A673 (cell line): ENCODE measurements at regions not wholly inside any gene's neighbourhood (a gene's known extent, or its start where the extent isn't known, plus 50 kb on each side); places are given as distances from the start of the nearest gene placed in this dataset.

Source experiments
- BruUV-seq: library from RNA; stranded (reverse); fragments of 400-500 nt; replicated peaks from 2 replicates; lab custom pipeline; 2021; lab: Mats Ljungman, UMichigan
- CTCF ChIA-PET: fragments of 300-600 bp; sonication (Branson Sonifier 250); formaldehyde crosslinking; loops from one replicate; lab custom pipeline; 2022; ENCODE audit warnings: antibody characterized with exemption; lab: Charles Lee
- POLR2A ChIA-PET: fragments of 300-600 bp; sonication (Branson Sonifier 250); formaldehyde crosslinking; loops from one replicate; lab custom pipeline; 2022; ENCODE audit warnings: antibody characterized with exemption; ENCODE audit not compliant: low non-redundant PET; lab: Charles Lee
- DNase-seq: peaks from one replicate; pipeline ENCODE4 v3.0.0-alpha.2; 2015; ENCODE audit warnings: low spot score
- H3K27ac ChIP-seq: fragments of 200-600 bp; sonication (generic); 2 replicates; pipeline ENCODE4 v1.5.1; 2016; ENCODE audit warnings: mixed run types, low read depth, mild to moderate bottlenecking, mixed read lengths, antibody characterized with exemption, low read length; ENCODE audit not compliant: poor library complexity, severe bottlenecking
- H3K27me3 ChIP-seq: fragments of 200-600 bp; sonication (generic); replicated peaks from 2 replicates; pipeline ENCODE4 v1.6.1; 2017; ENCODE audit warnings: mixed run types, low read depth, mild to moderate bottlenecking, mixed read lengths, antibody characterized with exemption, low read length; ENCODE audit not compliant: insufficient read depth, poor library complexity
- H3K36me3 ChIP-seq: fragments of 200-600 bp; sonication (generic); 2 replicates; pipeline ENCODE4 v1.6.1; 2016; ENCODE audit warnings: mixed run types, mild to moderate bottlenecking, mixed read lengths, antibody characterized with exemption, low read length; ENCODE audit not compliant: insufficient read depth, poor library complexity, severe bottlenecking
- H3K4me1 ChIP-seq: fragments of 200-600 bp; sonication (generic); 2 replicates; pipeline ENCODE4 v1.6.1; 2017; ENCODE audit warnings: mixed run types, mild to moderate bottlenecking, mixed read lengths, antibody characterized with exemption, low read length; ENCODE audit not compliant: insufficient read depth, poor library complexity, severe bottlenecking
- H3K4me3 ChIP-seq: fragments of 200-600 bp; sonication (generic); 2 replicates; pipeline ENCODE4 v1.5.1; 2016; ENCODE audit warnings: low read depth, mixed run types, mild to moderate bottlenecking, mixed read lengths, low read length; ENCODE audit not compliant: poor library complexity, severe bottlenecking
- H3K9me3 ChIP-seq: fragments of 200-600 bp; sonication (generic); 2 replicates; pipeline ENCODE4 v1.6.1; 2016; ENCODE audit warnings: mixed run types, low read depth, mild to moderate bottlenecking, mixed read lengths, antibody characterized with exemption, low read length; ENCODE audit not compliant: poor library complexity, severe bottlenecking
- CTCF ChIP-seq: fragments of 300-800, 200-600 bp; sonication (generic); conservative IDR thresholded peaks from 2 replicates; pipeline ENCODE4 v1.5.1; 2017; ENCODE audit warnings: low read depth, mild to moderate bottlenecking, antibody characterized with exemption, low read length, moderate library complexity, mixed read lengths
- EZH2 ChIP-seq: fragments of 200-600 bp; sonication (generic); IDR thresholded peaks from 2 replicates; pipeline ENCODE4 v1.6.1; 2017; ENCODE audit warnings: borderline replicate concordance, low read depth, mild to moderate bottlenecking, mixed read lengths, antibody characterized with exemption, low read length; ENCODE audit not compliant: poor library complexity, severe bottlenecking
- intact Hi-C: fragments of 100-400 bp; cut with micrococcal nuclease; formaldehyde crosslinking; loops from one replicate; pipeline ENCODE4 v1.10.0; 2022; ENCODE audit not compliant: unreplicated experiment

GRCh38 chr7:47221826-47222225, 360.1 kb downstream of the TNS3 start:
- DNase-seq, result no peak
- intact Hi-C loops, result no loop called here
- H3K4me3 ChIP-seq, result no peak overlapping the region
- ChIA-PET POLR2A (no interaction called here), CTCF (no interaction called here)
- no TSS peak for BruUV-seq
- no peak for TF ChIP-seq EZH2
- no peak for TF ChIP-seq CTCF
- H3K27ac ChIP-seq, result no peak overlapping the region
- H3K4me1 ChIP-seq, result no peaks in the 10 kb centered on the region
- no peaks in the 10 kb centered on the region for H3K9me3 ChIP-seq
- H3K27me3 ChIP-seq, result peaks cover 9% of the 10 kb centered on the region
- H3K36me3 ChIP-seq, result no peaks in the 10 kb centered on the region

GRCh38 chr7:47218378-47219176, 363.3 kb downstream of the TNS3 start:
- ChIA-PET CTCF (no interaction called here), POLR2A (no interaction called here)
- Histone ChIP-seq H3K4me3 (no peak overlapping the region), H3K27me3 (peaks cover 14% of the 10 kb centered on the region), H3K4me1 (no peaks in the 10 kb centered on the region), H3K27ac (no peak overlapping the region), H3K9me3 (no peaks in the 10 kb centered on the region), H3K36me3 (no peaks in the 10 kb centered on the region)
- BruUV-seq, result no TSS peak
- no peak for TF ChIP-seq CTCF
- TF ChIP-seq EZH2, result no peak
- DNase-seq, result no peak
- intact Hi-C loops, result no loop called here

- H3K27ac ChIP-seq, result no peak overlapping the region
- H3K4me1 ChIP-seq, result no peaks in the 10 kb centered on the region
- TF ChIP-seq EZH2, result no peak
- TF ChIP-seq CTCF, result no peak
- intact Hi-C loops, result no loop called here
- DNase-seq, result no peak
- H3K27me3 ChIP-seq, result peaks cover 14% of the 10 kb centered on the region
- no peaks in the 10 kb centered on the region for H3K9me3 ChIP-seq
- POLR2A ChIA-PET, result no interaction called here
- H3K36me3 ChIP-seq, result no peaks in the 10 kb centered on the region
- CTCF ChIA-PET, result no interaction called here
- no peak overlapping the region for H3K4me3 ChIP-seq
- no TSS peak for BruUV-seq
Measured at GRCh38 chr7:47217570-47218360, 364.1 kb downstream of the TNS3 start.
